SH-SY5Y (cell line): ENCODE measurements at regions not wholly inside any gene's neighbourhood (a gene's known extent, or its start where the extent isn't known, plus 50 kb on each side); places are given as distances from the start of the nearest gene placed in this dataset.

Experiments used
- GATA2 ChIP-seq: IDR thresholded peaks from 2 replicates; pipeline ENCODE4 v1.6.1; 2011; ENCODE audit warnings: mild to moderate bottlenecking, low read depth, low read length
- GATA3 ChIP-seq: IDR thresholded peaks from 2 replicates; pipeline ENCODE4 v1.6.1; 2011; ENCODE audit warnings: low read depth, mild to moderate bottlenecking, low read length, moderate library complexity

DNA sequence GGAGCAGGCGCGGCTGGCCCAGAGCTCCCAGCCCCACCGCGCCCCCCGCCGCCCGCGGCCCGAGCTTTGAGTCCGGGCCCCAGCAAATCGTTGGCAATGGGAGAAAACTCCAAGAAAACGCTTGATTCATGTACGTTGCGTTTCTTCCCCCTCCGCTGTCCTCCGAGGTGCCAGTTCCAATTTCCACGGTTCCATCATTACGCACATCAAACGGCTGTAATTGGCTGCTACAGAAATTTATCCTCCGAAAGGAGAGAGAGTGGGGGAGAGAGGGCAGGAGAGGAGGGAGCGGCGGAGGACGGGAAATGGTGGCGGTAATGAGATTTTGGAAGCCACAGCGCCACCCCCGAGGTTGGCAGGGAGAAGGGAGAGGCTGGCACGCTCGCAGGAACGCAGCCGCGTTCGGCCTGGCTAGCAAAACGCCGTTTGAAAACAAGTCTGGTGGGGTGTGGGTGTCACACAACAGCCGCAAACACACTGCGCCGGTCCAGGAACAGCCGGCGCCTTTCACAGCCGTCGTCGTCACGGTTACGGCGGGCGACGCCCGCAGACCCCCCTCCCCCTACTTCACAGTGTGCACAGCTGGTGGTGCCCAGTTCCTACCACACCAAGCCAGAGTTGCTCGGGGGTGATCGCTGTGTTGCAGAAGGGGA lies 57.5 kb downstream of the UNCX start:
- no peak for TF ChIP-seq GATA2
- TF ChIP-seq GATA3, result no peak
